ENCODE measurements at regions not wholly inside any gene's neighbourhood (a gene's known extent, or its start where the extent isn't known, plus 50 kb on each side); places are given as distances from the start of the nearest gene placed in this dataset.

- intact Hi-C loops (cut with micrococcal nuclease), result no loop called here
- ChIA-PET POLR2A (no interaction called here), CTCF (no interaction called here)
- Histone ChIP-seq H3K79me2 (ENCODE audit: control insufficient read depth, insufficient read depth, low read length) (no peaks in the 10 kb centered on the region), H3K4me3 (replicated peaks in 1 of 3; ENCODE audit: insufficient read depth in 1 of 3, low read depth in 1 of 3, low read length in 3 of 3) (no peak overlapping the region), H3K27me3 (ENCODE audit: control insufficient read depth in 2 of 2, insufficient read depth in 2 of 2, low read length in 2 of 2) (no peaks in the 10 kb centered on the region), H3K9ac (replicated peaks; ENCODE audit: extremely low read depth, insufficient read depth, low read length) (no peak overlapping the region), H3K27ac (ENCODE audit: insufficient read depth, low read depth, low read length) (no peak overlapping the region), H3K4me1 (ENCODE audit: control insufficient read depth, extremely low read depth, insufficient read depth, low read length) (no peaks in the 10 kb centered on the region), H3K9me1 (replicated peaks; ENCODE audit: control insufficient read depth, extremely low read depth, insufficient read depth, low read length) (no peaks in the 10 kb centered on the region), H2AFZ (ENCODE audit: low read depth, low read length) (no peak overlapping the region), H4K20me1 (replicated peaks; ENCODE audit: control insufficient read depth, extremely low read depth, insufficient read depth, low read length) (no peaks in the 10 kb centered on the region), H3K4me2 (ENCODE audit: insufficient read depth, low read length) (no peak overlapping the region), H3K36me3 (ENCODE audit: control insufficient read depth in 2 of 2, extremely low read depth in 1 of 2, insufficient read depth in 2 of 2, low read length in 2 of 2) (no peaks in the 10 kb centered on the region), H3K9me3 (replicated peaks; ENCODE audit: control insufficient read depth, insufficient read depth, low read length) (no peaks in the 10 kb centered on the region)
- dilution Hi-C loops (cut with MboI; ENCODE audit: extremely low pct_ligation_motif_present, low sequenced_read_pairs), result no loop called here
- no TSS peak for BruUV-seq (replicated peaks)
- TF ChIP-seq CTCF (IDR thresholded peaks at IDR 0.05; ENCODE audit: extremely low read depth in 1 of 2, insufficient read depth in 1 of 2, low read depth in 1 of 2, low read length in 2 of 2) (no peak), POLR2AphosphoS5 (IDR thresholded peaks at IDR 0.05; ENCODE audit: insufficient read depth, low read depth, low read length) (no peak)
- DNase-seq (ENCODE audit: low read depth, low spot score), result no peak
- no peak for FAIRE-seq
These were observed 128.0 kb downstream of the RFPL4B start for GRCh38 chr6:112475083-112475482.

GRCh38 chr6:112477125-112477524 is 130.0 kb downstream of the RFPL4B start:
- Histone ChIP-seq H3K9me3 (replicated peaks; ENCODE audit: control insufficient read depth, insufficient read depth, low read length) (no peaks in the 10 kb centered on the region), H3K4me2 (ENCODE audit: insufficient read depth, low read length) (no peak overlapping the region), H3K36me3 (ENCODE audit: control insufficient read depth in 2 of 2, extremely low read depth in 1 of 2, insufficient read depth in 2 of 2, low read length in 2 of 2) (no peaks in the 10 kb centered on the region), H2AFZ (ENCODE audit: low read depth, low read length) (no peak overlapping the region), H3K9ac (replicated peaks; ENCODE audit: extremely low read depth, insufficient read depth, low read length) (no peak overlapping the region), H3K4me3 (replicated peaks in 1 of 3; ENCODE audit: insufficient read depth in 1 of 3, low read depth in 1 of 3, low read length in 3 of 3) (no peak overlapping the region), H3K27me3 (ENCODE audit: control insufficient read depth in 2 of 2, insufficient read depth in 2 of 2, low read length in 2 of 2) (no peaks in the 10 kb centered on the region), H3K79me2 (ENCODE audit: control insufficient read depth, insufficient read depth, low read length) (no peaks in the 10 kb centered on the region), H3K9me1 (replicated peaks; ENCODE audit: control insufficient read depth, extremely low read depth, insufficient read depth, low read length) (no peaks in the 10 kb centered on the region), H4K20me1 (replicated peaks; ENCODE audit: control insufficient read depth, extremely low read depth, insufficient read depth, low read length) (no peaks in the 10 kb centered on the region), H3K4me1 (ENCODE audit: control insufficient read depth, extremely low read depth, insufficient read depth, low read length) (no peaks in the 10 kb centered on the region), H3K27ac (ENCODE audit: insufficient read depth, low read depth, low read length) (no peak overlapping the region)
- DNase-seq (ENCODE audit: low read depth, low spot score) (no peak), FAIRE-seq (no peak)
- intact Hi-C loops (cut with micrococcal nuclease), result no loop called here
- POLR2A ChIA-PET, result no interaction called here
- CTCF ChIA-PET, result interaction anchor here (2.0 kb wide), 1 partner anchor 8 kb away, joined by 5 read pairs; no protein-coding TSS in a partner anchor
- dilution Hi-C loops (cut with MboI; ENCODE audit: extremely low pct_ligation_motif_present, low sequenced_read_pairs), result no loop called here
- no TSS peak for BruUV-seq (replicated peaks)
- TF ChIP-seq POLR2A (IDR thresholded peaks at IDR 0.05; ENCODE audit: low read depth, low read length) (no peak), GATA2 (IDR thresholded peaks at IDR 0.05; ENCODE audit: insufficient read depth, insufficient read length, low read depth, low read length) (no peak), MAX (IDR thresholded peaks at IDR 0.05; ENCODE audit: insufficient read depth, insufficient read length) (no peak)

Measured in endothelial cell of umbilical vein (primary cell).